COLO668 (cell line): ENCODE measurements at regions not wholly inside any gene's neighbourhood (a gene's known extent, or its start where the extent isn't known, plus 50 kb on each side); places are given as distances from the start of the nearest gene placed in this dataset.

Source experiments
- DNase-seq: peaks from one replicate; lab custom pipeline; 2025; ENCODE audit not compliant: unreplicated experiment; lab: John Stamatoyannopoulos, UW

- DNase-seq = no peak
Measured at GRCh38 chr15:26376243-26376642, 396.6 kb downstream of the GABRB3 start.

- DNase-seq = no peak
Measured at GRCh38 chr15:26374806-26375205, 398.1 kb downstream of the GABRB3 start.

- DNase-seq = no peak
Measured at GRCh38 chr15:26372706-26373105, 400.2 kb downstream of the GABRB3 start.

GRCh38 chr15:26365077-26365476 lies 407.8 kb downstream of the GABRB3 start:
- no peak for DNase-seq

- no peak for DNase-seq
Measured at GRCh38 chr15:26359855-26360254, 413.0 kb downstream of the GABRB3 start.

GRCh38 chr15:26358708-26359107 lies 414.2 kb downstream of the GABRB3 start:
- no peak for DNase-seq

- DNase-seq = no peak
Measured at GRCh38 chr15:26357653-26358052, 415.2 kb downstream of the GABRB3 start.

- DNase-seq = no peak
Measured at GRCh38 chr15:26355472-26356074, 417.3 kb downstream of the GABRB3 start.

- no peak for DNase-seq
Measured at GRCh38 chr15:26352909-26353308, 420.0 kb downstream of the GABRB3 start.

- no peak for DNase-seq
Measured at GRCh38 chr15:26352406-26352805, 420.5 kb downstream of the GABRB3 start.

GRCh38 chr15:26325495-26325894 lies 447.4 kb downstream of the GABRB3 start:
- DNase-seq = no peak

GRCh38 chr15:26323566-26323965 lies 449.3 kb downstream of the GABRB3 start:
- DNase-seq = no peak

- no peak for DNase-seq
Measured at GRCh38 chr15:26318689-26319088, 454.2 kb downstream of the GABRB3 start.

- no peak for DNase-seq
Measured at GRCh38 chr15:26314577-26314976, 451.4 kb upstream of the ATP10A start.

GRCh38 chr15:26311710-26312236 lies 448.6 kb upstream of the ATP10A start:
- DNase-seq = no peak

- DNase-seq = no peak
Measured at GRCh38 chr15:26298659-26299170, 435.6 kb upstream of the ATP10A start.

- DNase-seq = no peak
Measured at GRCh38 chr15:26298010-26298658, 435.0 kb upstream of the ATP10A start.

GRCh38 chr15:26295336-26296085 lies 432.4 kb upstream of the ATP10A start:
- DNase-seq = no peak

- no peak for DNase-seq
Measured at GRCh38 chr15:26294059-26294689, 431.0 kb upstream of the ATP10A start.

- DNase-seq = no peak
Measured at GRCh38 chr15:26287381-26287780, 424.3 kb upstream of the ATP10A start.

GRCh38 chr15:26280281-26280680 lies 417.2 kb upstream of the ATP10A start:
- DNase-seq = no peak
